ENCODE measurements at regions not wholly inside any gene's neighbourhood (a gene's known extent, or its start where the extent isn't known, plus 50 kb on each side); places are given as distances from the start of the nearest gene placed in this dataset.

- intact Hi-C loops (cut with micrococcal nuclease): no loop called here
- Histone ChIP-seq H3K4me2 (ENCODE audit: low read length) (no peak overlapping the region), H3K27ac (ENCODE audit: low read depth, low read length) (no peak overlapping the region), H3K36me3 (ENCODE audit: control insufficient read depth in 1 of 2, insufficient read depth in 2 of 2, low read length in 2 of 2) (no peaks in the 10 kb centered on the region), H3K9me3 (ENCODE audit: control insufficient read depth in 1 of 2, insufficient read depth in 1 of 2, low read depth in 1 of 2, low read length in 2 of 2) (no peaks in the 10 kb centered on the region), H3K4me1 (ENCODE audit: control insufficient read depth in 1 of 2, insufficient read depth in 2 of 2, low read length in 2 of 2) (no peaks in the 10 kb centered on the region), H4K20me1 (ENCODE audit: insufficient read depth) (no peaks in the 10 kb centered on the region), H3K79me2 (ENCODE audit: insufficient read depth, low read length) (no peaks in the 10 kb centered on the region), H3K4me3 (replicated peaks in 1 of 2; ENCODE audit: low read depth in 1 of 2, low read length in 2 of 2) (no peak overlapping the region), H2AFZ (ENCODE audit: low read depth, low read length, poor library complexity, severe bottlenecking) (no peak overlapping the region), H3K9ac (ENCODE audit: low read length) (no peak overlapping the region), H3K9me2 (ENCODE audit: insufficient read depth) (no peaks in the 10 kb centered on the region), H3K27me3 (ENCODE audit: insufficient read depth, low read length) (0 out of 2 replicates have a peak, but pooled peaks cover 8% of the 10 kb centered on the region)
- ATAC-seq (no peak), DNase-seq (ENCODE audit: low read depth, low spot score) (no peak)
- TF ChIP-seq SP1 (IDR thresholded peaks at IDR 0.05; ENCODE audit: low read depth) (no peak), SRF (IDR thresholded peaks at IDR 0.05; ENCODE audit: low read depth) (no peak), POLR2A (IDR thresholded peaks at IDR 0.05; ENCODE audit: borderline replicate concordance, extremely low read depth, insufficient read depth, insufficient read length) (no peak), ZNF274 (IDR thresholded peaks at IDR 0.05; ENCODE audit: low read depth, low read length) (no peak), ELF1 (IDR thresholded peaks at IDR 0.05; ENCODE audit: borderline replicate concordance, low read depth) (no peak), YY1 (IDR thresholded peaks at IDR 0.05; ENCODE audit: extremely low read depth, insufficient replicate concordance, low read depth, low read length) (no peak), EGR1 (IDR thresholded peaks at IDR 0.05; ENCODE audit: low read depth) (no peak), EZH2 (IDR thresholded peaks at IDR 0.05) (no peak), EZH2phosphoT487 (IDR thresholded peaks at IDR 0.05; ENCODE audit: borderline replicate concordance) (no peak), JUND (IDR thresholded peaks at IDR 0.05) (no peak)
- TF ChIP-seq, protein P1, sequence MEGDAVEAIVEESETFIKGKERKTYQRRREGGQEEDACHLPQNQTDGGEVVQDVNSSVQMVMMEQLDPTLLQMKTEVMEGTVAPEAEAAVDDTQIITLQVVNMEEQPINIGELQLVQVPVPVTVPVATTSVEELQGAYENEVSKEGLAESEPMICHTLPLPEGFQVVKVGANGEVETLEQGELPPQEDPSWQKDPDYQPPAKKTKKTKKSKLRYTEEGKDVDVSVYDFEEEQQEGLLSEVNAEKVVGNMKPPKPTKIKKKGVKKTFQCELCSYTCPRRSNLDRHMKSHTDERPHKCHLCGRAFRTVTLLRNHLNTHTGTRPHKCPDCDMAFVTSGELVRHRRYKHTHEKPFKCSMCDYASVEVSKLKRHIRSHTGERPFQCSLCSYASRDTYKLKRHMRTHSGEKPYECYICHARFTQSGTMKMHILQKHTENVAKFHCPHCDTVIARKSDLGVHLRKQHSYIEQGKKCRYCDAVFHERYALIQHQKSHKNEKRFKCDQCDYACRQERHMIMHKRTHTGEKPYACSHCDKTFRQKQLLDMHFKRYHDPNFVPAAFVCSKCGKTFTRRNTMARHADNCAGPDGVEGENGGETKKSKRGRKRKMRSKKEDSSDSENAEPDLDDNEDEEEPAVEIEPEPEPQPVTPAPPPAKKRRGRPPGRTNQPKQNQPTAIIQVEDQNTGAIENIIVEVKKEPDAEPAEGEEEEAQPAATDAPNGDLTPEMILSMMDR (IDR thresholded peaks at IDR 0.05 in 2 of 3, conservative IDR thresholded peaks at IDR 0.05 in 1 of 3; ENCODE audit: borderline replicate concordance in 1 of 3, insufficient read depth in 1 of 3, low read depth in 2 of 3, low read length in 2 of 3): no peak
- POLR2A ChIA-PET: no interaction called here
- RAD21 ChIA-PET (ENCODE audit: low non-redundant PET in 1 of 2, low total read pairs in 2 of 2, uncharacterized antibody in 2 of 2, unreplicated experiment in 2 of 2): no interaction called here
- no TSS peak for BruUV-seq (replicated peaks)
- CTCF ChIA-PET: no interaction called here
These were observed 173.5 kb upstream of the FRMD6 start for GRCh38 chr14:51478175-51478621.
